ENCODE measurements at regions not wholly inside any gene's neighbourhood (a gene's known extent, or its start where the extent isn't known, plus 50 kb on each side); places are given as distances from the start of the nearest gene placed in this dataset.

DNA sequence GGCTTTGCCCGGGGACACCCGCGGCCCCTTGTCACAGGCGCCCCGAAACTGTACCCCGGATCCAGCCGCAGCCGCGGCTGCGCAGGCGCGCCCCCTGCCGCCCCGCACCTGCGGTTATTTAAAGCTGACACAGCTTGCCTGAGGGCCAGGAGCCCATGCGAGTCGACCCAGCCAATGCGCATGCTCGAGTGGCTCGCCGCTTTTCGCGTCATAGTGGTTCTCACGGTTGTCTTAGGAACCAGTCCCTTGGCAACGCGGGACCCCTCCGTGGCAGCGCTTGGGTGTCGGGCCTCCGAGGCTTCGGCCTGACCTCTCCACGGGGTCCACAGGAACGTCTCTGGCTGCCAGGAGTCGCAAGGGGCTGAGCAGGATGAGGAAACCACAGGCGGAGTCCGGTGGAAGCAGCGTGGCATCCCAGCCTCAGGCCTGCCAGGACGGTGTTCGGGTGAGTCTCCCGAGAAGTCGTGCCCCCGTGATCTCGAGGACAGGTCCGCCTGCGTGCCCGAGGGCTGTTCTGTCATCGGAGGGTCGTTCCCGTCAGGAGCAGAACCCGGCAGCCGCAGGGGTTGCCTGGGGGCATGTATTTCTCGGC, 716.9 kb downstream of the KCNJ18 start:
- TF ChIP-seq POLR2A (IDR thresholded peaks at IDR 0.05; ENCODE audit: low read length) = no peak
- TF ChIP-seq GATA1 (IDR thresholded peaks at IDR 0.05; ENCODE audit: low read depth, low read length) = no peak
